ENCODE measurements at regions not wholly inside any gene's neighbourhood (a gene's known extent, or its start where the extent isn't known, plus 50 kb on each side); places are given as distances from the start of the nearest gene placed in this dataset.

DNA sequence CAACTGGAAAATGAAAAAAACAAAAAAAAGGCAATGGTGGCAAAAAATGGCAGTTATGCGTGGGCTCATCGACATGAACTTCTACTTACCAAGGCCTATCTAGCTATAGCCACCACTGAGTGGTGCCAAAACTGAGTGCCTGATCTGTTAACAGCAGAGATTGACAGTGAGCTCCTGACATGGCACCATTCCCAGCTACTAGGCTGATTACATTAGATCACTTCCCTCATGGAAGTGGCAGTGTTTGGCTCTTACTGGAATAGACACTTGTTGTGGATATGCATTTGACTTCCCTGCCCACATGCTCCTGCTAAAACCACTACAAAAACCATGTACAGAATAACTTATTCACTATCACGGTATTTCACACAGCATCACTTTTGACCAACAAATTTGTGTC lies 216.1 kb upstream of the SGK1 start:
- H3K27me3 ChIP-seq: no peaks in the 10 kb centered on the region
- DNase-seq: no peak
- H3K9me3 ChIP-seq: no peaks in the 10 kb centered on the region
- H3K4me1 ChIP-seq: no peaks in the 10 kb centered on the region
- no peak overlapping the region for H3K4me3 ChIP-seq
- H3K27ac ChIP-seq: no peak overlapping the region
- WGBS, 2 donors: 96 to 97% methylated on average over 3 of the region's 3 CpGs
- intact Hi-C loops (cut with DNase I; ENCODE audit: low total_unique reads): no loop called here
- no peak for TF ChIP-seq POLR2A (IDR thresholded peaks at IDR 0.05)
- TF ChIP-seq, protein P1, sequence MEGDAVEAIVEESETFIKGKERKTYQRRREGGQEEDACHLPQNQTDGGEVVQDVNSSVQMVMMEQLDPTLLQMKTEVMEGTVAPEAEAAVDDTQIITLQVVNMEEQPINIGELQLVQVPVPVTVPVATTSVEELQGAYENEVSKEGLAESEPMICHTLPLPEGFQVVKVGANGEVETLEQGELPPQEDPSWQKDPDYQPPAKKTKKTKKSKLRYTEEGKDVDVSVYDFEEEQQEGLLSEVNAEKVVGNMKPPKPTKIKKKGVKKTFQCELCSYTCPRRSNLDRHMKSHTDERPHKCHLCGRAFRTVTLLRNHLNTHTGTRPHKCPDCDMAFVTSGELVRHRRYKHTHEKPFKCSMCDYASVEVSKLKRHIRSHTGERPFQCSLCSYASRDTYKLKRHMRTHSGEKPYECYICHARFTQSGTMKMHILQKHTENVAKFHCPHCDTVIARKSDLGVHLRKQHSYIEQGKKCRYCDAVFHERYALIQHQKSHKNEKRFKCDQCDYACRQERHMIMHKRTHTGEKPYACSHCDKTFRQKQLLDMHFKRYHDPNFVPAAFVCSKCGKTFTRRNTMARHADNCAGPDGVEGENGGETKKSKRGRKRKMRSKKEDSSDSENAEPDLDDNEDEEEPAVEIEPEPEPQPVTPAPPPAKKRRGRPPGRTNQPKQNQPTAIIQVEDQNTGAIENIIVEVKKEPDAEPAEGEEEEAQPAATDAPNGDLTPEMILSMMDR (IDR thresholded peaks at IDR 0.05): no peak
- no peaks in the 10 kb centered on the region for H3K36me3 ChIP-seq (ENCODE audit: low read depth, missing control alignments)

DNA sequence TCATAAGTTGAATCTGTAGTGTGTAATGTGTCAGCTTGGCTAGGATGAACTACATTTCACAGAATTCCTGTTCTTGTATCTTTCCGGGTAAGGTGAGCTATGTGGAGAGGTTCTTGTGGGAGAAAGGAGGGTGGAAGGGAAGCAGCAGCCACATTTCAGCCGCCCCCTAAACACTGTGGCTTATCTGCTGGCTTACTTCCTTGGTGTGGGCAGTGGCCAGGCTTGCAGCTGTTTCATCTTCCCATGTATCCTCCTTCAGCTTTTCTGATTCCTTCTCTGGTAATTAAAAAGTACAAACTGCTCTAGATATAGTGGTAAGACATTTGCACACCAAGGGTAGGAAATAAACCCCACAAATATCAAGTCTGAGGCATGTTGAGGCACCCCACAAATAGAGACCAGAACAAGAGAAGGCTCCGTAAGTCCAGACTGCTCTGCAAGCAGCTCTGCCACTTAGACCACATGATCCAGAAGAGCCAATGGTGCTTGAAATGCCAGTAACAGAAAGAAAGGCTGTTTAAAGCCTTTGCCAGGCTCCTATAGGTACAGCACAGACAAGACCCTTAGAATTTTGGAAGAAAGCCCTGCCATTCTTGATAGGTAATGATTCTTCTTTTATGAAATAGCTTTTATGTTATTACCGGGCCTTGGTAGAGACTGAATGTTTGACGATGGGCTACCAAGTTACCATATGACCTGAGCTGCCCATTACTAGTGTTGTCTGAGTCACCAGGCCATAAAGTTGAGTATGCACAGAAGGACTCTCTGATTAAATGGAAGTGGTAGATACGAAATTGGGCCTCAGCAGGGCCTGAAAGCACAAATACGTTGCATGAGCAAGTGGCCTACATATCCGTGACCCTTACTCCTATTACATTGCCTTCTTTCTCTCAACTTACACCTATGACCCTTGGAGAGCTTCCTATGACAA lies 215.0 kb upstream of the SGK1 start:
- no peaks in the 10 kb centered on the region for H3K27me3 ChIP-seq
- DNase-seq: no peak
- 73 to 80% methylated on average over 8 of the region's 8 CpGs for WGBS, 2 donors
- no peak overlapping the region for H3K27ac ChIP-seq
- no peak overlapping the region for H3K4me3 ChIP-seq
- no peaks in the 10 kb centered on the region for H3K9me3 ChIP-seq
- TF ChIP-seq, protein P1 (IDR thresholded peaks at IDR 0.05): no peak
- no peak for TF ChIP-seq POLR2A (IDR thresholded peaks at IDR 0.05)
- intact Hi-C loops (cut with DNase I; ENCODE audit: low total_unique reads): no loop called here
- no peaks in the 10 kb centered on the region for H3K36me3 ChIP-seq (ENCODE audit: low read depth, missing control alignments)
- H3K4me1 ChIP-seq: no peaks in the 10 kb centered on the region

DNA sequence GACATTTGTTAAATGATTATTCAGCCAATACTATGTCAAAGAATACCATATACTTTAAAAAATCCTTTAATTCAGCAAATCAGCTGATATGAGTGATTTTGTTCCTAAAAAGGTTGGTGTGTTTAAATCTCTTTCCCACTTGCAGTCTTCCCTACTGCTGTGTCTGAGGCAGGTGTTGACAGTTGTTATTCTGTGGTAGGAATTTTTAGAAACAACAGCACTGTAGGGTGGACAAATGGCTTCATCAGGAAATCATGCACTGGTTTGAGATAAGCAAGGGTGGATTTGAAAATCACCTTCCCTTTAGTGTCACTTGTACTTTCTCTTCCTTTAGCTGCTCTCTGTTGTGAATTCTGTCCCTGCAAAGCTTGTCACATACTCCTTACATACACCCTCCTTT lies 213.7 kb upstream of the SGK1 start:
- no peaks in the 10 kb centered on the region for H3K9me3 ChIP-seq
- H3K27ac ChIP-seq: no peak overlapping the region
- TF ChIP-seq, protein P1 (IDR thresholded peaks at IDR 0.05): no peak
- TF ChIP-seq POLR2A (IDR thresholded peaks at IDR 0.05): no peak
- H3K27me3 ChIP-seq: no peaks in the 10 kb centered on the region
- H3K36me3 ChIP-seq (ENCODE audit: low read depth, missing control alignments): no peaks in the 10 kb centered on the region
- intact Hi-C loops (cut with DNase I; ENCODE audit: low total_unique reads): no loop called here
- DNase-seq: no peak
- no peak overlapping the region for H3K4me3 ChIP-seq
- no peaks in the 10 kb centered on the region for H3K4me1 ChIP-seq

DNA sequence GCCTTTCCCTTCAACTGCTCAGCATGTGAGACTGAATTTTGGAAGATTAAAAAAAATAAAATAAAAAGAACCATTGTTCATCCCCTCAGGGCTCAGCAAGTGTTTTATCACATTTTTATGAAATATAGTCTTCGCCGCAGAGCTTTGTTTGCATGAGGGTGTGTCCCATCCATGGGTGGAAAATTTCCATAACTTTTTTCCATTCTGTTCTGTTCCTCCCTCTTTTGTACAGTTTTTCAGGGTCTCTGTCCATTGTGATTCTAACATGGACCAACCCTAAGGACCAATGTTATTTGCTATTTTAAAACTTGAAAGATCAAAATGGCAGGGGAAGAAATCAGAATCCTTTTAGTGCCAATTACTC lies 213.3 kb upstream of the SGK1 start:
- intact Hi-C loops (cut with DNase I; ENCODE audit: low total_unique reads): no loop called here
- DNase-seq: no peak
- H3K27me3 ChIP-seq: no peaks in the 10 kb centered on the region
- no peak overlapping the region for H3K4me3 ChIP-seq
- no peaks in the 10 kb centered on the region for H3K36me3 ChIP-seq (ENCODE audit: low read depth, missing control alignments)
- no peak for TF ChIP-seq POLR2A (IDR thresholded peaks at IDR 0.05)
- TF ChIP-seq, protein P1 (IDR thresholded peaks at IDR 0.05): no peak
- no peaks in the 10 kb centered on the region for H3K4me1 ChIP-seq
- 78 to 79% methylated on average over 2 of the region's 2 CpGs for WGBS, 2 donors
- H3K27ac ChIP-seq: no peak overlapping the region
- no peaks in the 10 kb centered on the region for H3K9me3 ChIP-seq

DNA sequence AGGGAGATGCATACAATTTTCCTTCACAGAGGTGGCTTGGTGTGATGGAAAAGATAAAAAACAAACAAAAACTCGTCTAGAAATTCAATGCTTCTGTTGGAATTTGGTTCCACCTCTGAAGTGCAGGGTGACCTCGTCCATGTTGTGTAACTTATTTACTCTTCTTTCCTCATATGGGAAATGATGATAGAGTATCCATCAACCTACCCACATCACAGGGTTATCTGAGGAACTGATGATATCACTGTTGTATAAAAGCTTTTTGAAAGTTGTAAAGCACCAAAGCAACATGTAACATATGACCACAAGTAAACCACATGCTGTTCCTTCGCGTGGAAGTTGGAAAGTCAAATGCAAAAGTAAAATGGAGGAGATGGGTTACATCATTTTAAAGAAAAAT lies 212.0 kb upstream of the SGK1 start:
- intact Hi-C loops (cut with DNase I; ENCODE audit: low total_unique reads): no loop called here
- WGBS, 2 donors: 46 to 73% methylated on average over 4 of the region's 4 CpGs
- no peak overlapping the region for H3K4me3 ChIP-seq
- H3K27me3 ChIP-seq: no peaks in the 10 kb centered on the region
- no peak overlapping the region for H3K27ac ChIP-seq
- no peak for TF ChIP-seq POLR2A (IDR thresholded peaks at IDR 0.05)
- TF ChIP-seq, protein P1 (IDR thresholded peaks at IDR 0.05): no peak
- no peaks in the 10 kb centered on the region for H3K9me3 ChIP-seq
- H3K36me3 ChIP-seq (ENCODE audit: low read depth, missing control alignments): no peaks in the 10 kb centered on the region
- H3K4me1 ChIP-seq: no peaks in the 10 kb centered on the region
- DNase-seq: no peak
